A549 (cell line): ENCODE measurements at regions not wholly inside any gene's neighbourhood (a gene's known extent, or its start where the extent isn't known, plus 50 kb on each side); places are given as distances from the start of the nearest gene placed in this dataset.

Experiments
- CEBPB ChIP-seq, 2 experiments: fragments of >200 bp in 1 of 2; sonication (Bioruptor Twin) in 1 of 2; formaldehyde crosslinking in 1 of 2; IDR thresholded peaks; 2 replicates each; pipeline ENCODE4 v1.6.1; 2012 to 2016
- EP300 ChIP-seq, 2 experiments: fragments of >200 bp; sonication (Bioruptor Twin); formaldehyde crosslinking; IDR thresholded peaks; 2 replicates in 1 of 2; 3 replicates in 1 of 2; pipeline ENCODE4 v1.6.1; 2016 to 2017
- HOXA7 ChIP-seq: fragments of 250-450 bp; sonication (Bioruptor Pico); IDR thresholded peaks from 2 replicates; pipeline ENCODE4 v1.5.0; 2020; ENCODE audit warnings: mild to moderate bottlenecking, moderate library complexity
- JUNB ChIP-seq: fragments of >200 bp; sonication (Bioruptor Twin); formaldehyde crosslinking; IDR thresholded peaks from 2 replicates; pipeline ENCODE4 v1.6.1; 2016
- MYC ChIP-seq: IDR thresholded peaks from 2 replicates; pipeline ENCODE4 v1.6.1; 2012; ENCODE audit warnings: mild to moderate bottlenecking, inconsistent platforms, low read length, improper control_type of control experiment, borderline replicate concordance
- POLR2A ChIP-seq: IDR thresholded peaks from 2 replicates; pipeline ENCODE4 v1.6.1; 2012; ENCODE audit warnings: mild to moderate bottlenecking, low read length
- RAD21 ChIP-seq, 2 experiments: fragments of >200 bp in 1 of 2; sonication (Bioruptor Twin) in 1 of 2; formaldehyde crosslinking in 1 of 2; IDR thresholded peaks in 1 of 2; conservative IDR thresholded peaks in 1 of 2; 2 replicates in 1 of 2; 3 replicates in 1 of 2; pipeline ENCODE4 v1.6.1; 2012 to 2018; ENCODE audit warnings: inconsistent platforms in 1 of 2
- RARB ChIP-seq: fragments of 250-450 bp; sonication (Bioruptor Pico); IDR thresholded peaks from 2 replicates; pipeline ENCODE4 v1.8.0; 2021; ENCODE audit warnings: mild to moderate bottlenecking, moderate library complexity
- RNF2 ChIP-seq: fragments of 200-600 bp; sonication (generic); IDR thresholded peaks from 2 replicates; pipeline ENCODE4 v1.6.1; 2016; ENCODE audit warnings: low read depth, mild to moderate bottlenecking, antibody characterized with exemption, moderate library complexity, borderline replicate concordance
- SMC3 ChIP-seq: fragments of >200 bp; sonication (Bioruptor Twin); formaldehyde crosslinking; IDR thresholded peaks from 3 replicates; pipeline ENCODE4 v1.6.1; 2018; ENCODE audit warnings: inconsistent platforms
- TF ChIP-seq, protein P1 (sequence below): fragments of >200 bp; sonication (Bioruptor Twin); formaldehyde crosslinking; IDR thresholded peaks from 3 replicates; pipeline ENCODE4 v1.5.1; 2016
- TF ChIP-seq, protein P2 (sequence below): fragments of 250-450 bp; sonication (Bioruptor Pico); IDR thresholded peaks from 2 replicates; pipeline ENCODE4 v1.5.0; 2021; ENCODE audit warnings: mild to moderate bottlenecking, moderate library complexity, borderline replicate concordance

DNA sequence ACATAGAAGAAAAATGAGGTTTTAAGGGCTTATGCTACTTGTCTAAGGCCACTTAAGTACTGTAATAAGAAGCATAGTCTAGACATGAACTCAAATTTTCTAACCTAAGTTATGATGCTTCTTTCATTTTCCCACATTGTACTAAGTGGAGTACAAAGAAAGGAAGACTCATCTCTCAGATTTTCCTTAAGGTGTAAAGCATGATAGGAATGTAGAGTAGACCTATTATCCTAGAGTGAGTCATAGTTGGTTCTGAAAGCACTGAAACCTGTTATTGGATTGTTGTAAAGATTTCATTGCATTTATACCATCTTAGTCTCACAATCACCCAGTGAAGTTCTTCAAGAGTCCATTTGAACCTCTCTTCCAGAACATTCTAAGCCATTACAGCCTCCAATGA is 343.8 kb downstream of the TOX3 start:
- TF ChIP-seq EP300 (IDR thresholded peaks at IDR 0.05) (no peak), JUNB (no peak), RAD21 (conservative IDR thresholded peaks at IDR 0.05 in 1 of 2, IDR thresholded peaks at IDR 0.05 in 1 of 2) (no peak), SMC3 (no peak), MYC (no peak), HOXA7 (no peak), RARB (CRISPR knock-in tag) (no peak), RNF2 (no peak), POLR2A (no peak), CEBPB (IDR thresholded peaks at IDR 0.05) (no peak)
- TF ChIP-seq, protein P1, sequence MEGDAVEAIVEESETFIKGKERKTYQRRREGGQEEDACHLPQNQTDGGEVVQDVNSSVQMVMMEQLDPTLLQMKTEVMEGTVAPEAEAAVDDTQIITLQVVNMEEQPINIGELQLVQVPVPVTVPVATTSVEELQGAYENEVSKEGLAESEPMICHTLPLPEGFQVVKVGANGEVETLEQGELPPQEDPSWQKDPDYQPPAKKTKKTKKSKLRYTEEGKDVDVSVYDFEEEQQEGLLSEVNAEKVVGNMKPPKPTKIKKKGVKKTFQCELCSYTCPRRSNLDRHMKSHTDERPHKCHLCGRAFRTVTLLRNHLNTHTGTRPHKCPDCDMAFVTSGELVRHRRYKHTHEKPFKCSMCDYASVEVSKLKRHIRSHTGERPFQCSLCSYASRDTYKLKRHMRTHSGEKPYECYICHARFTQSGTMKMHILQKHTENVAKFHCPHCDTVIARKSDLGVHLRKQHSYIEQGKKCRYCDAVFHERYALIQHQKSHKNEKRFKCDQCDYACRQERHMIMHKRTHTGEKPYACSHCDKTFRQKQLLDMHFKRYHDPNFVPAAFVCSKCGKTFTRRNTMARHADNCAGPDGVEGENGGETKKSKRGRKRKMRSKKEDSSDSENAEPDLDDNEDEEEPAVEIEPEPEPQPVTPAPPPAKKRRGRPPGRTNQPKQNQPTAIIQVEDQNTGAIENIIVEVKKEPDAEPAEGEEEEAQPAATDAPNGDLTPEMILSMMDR = no peak
- TF ChIP-seq, protein P2, sequence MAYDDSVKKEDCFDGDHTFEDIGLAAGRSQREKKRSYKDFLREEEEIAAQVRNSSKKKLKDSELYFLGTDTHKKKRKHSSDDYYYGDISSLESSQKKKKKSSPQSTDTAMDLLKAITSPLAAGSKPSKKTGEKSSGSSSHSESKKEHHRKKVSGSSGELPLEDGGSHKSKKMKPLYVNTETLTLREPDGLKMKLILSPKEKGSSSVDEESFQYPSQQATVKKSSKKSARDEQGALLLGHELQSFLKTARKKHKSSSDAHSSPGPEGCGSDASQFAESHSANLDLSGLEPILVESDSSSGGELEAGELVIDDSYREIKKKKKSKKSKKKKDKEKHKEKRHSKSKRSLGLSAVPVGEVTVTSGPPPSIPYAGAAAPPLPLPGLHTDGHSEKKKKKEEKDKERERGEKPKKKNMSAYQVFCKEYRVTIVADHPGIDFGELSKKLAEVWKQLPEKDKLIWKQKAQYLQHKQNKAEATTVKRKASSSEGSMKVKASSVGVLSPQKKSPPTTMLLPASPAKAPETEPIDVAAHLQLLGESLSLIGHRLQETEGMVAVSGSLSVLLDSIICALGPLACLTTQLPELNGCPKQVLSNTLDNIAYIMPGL = no peak
